CD4-positive, CD25-positive, alpha-beta regulatory T cell (primary cell): ENCODE measurements at regions not wholly inside any gene's neighbourhood (a gene's known extent, or its start where the extent isn't known, plus 50 kb on each side); places are given as distances from the start of the nearest gene placed in this dataset.
A peak's percentile ranks its signal among the peaks of the same experiment; 100 is the strongest.

Source experiments
- ATAC-seq, 2 donors: fragments of 150-1000 bp; cut with Tn5 transposase; one replicate each; pipeline ENCODE4 v1.10.0; 2021; ENCODE audit warnings: low read depth in 2 of 2, moderate number of reproducible peaks in 2 of 2, moderate library complexity in 1 of 2
- DNase-seq, 3 donors: peaks; one replicate each; pipeline versions ENCODE4 v3.0.0 to v3.0.0-alpha.2; 2012 to 2022; ENCODE audit warnings: mixed read lengths in 1 of 3
- H3K27ac ChIP-seq: one replicate; pipeline ENCODE4 v1.7.0; 2013; ENCODE audit warnings: mild to moderate bottlenecking, low read length; ENCODE audit not compliant: insufficient read depth, poor library complexity, severe bottlenecking
- H3K27me3 ChIP-seq: one replicate; pipeline ENCODE4 v1.7.0; 2013; ENCODE audit warnings: low read length; ENCODE audit not compliant: control insufficient read depth, insufficient read depth
- H3K36me3 ChIP-seq: one replicate; pipeline ENCODE4 v1.7.0; 2013; ENCODE audit warnings: mild to moderate bottlenecking, low read length, moderate library complexity; ENCODE audit not compliant: control insufficient read depth, insufficient read depth
- H3K4me1 ChIP-seq: 2 replicates; pipeline ENCODE4 v1.7.0; 2013; ENCODE audit warnings: mild to moderate bottlenecking, low read length; ENCODE audit not compliant: insufficient read depth, control insufficient read depth, poor library complexity, severe bottlenecking
- H3K4me3 ChIP-seq: one replicate; pipeline ENCODE4 v1.7.0; 2013; ENCODE audit warnings: low read depth, mild to moderate bottlenecking, low read length, moderate library complexity
- H3K9me3 ChIP-seq, 2 experiments: 1 replicate in 1 of 2; 2 replicates in 1 of 2; pipeline ENCODE4 v1.7.0; 2013; ENCODE audit warnings: low read length in 2 of 2, mild to moderate bottlenecking in 1 of 2, moderate library complexity in 1 of 2; ENCODE audit not compliant: control insufficient read depth in 2 of 2
- H3K27ac Mint-ChIP-seq, 3 donors: one replicate each; pipeline ENCODE4 v1.8.0; 2020 to 2022; ENCODE audit warnings: mild to moderate bottlenecking in 3 of 3, mixed read lengths in 3 of 3, moderate library complexity in 2 of 3
- H3K27me3 Mint-ChIP-seq: one replicate; pipeline ENCODE4 v1.8.0; 2022; ENCODE audit warnings: mild to moderate bottlenecking, mixed read lengths
- H3K36me3 Mint-ChIP-seq: one replicate; pipeline ENCODE4 v1.8.0; 2020; ENCODE audit warnings: mixed read lengths
- H3K4me1 Mint-ChIP-seq, 4 donors: one replicate each; pipeline ENCODE4 v1.8.0; 2020 to 2022; ENCODE audit warnings: mixed read lengths in 4 of 4, mild to moderate bottlenecking in 1 of 4
- H3K4me3 Mint-ChIP-seq, 4 donors: one replicate each; pipeline ENCODE4 v1.8.0; 2020 to 2022; ENCODE audit warnings: mild to moderate bottlenecking in 4 of 4, mixed read lengths in 4 of 4, moderate library complexity in 3 of 4
- H3K9me3 Mint-ChIP-seq, 7 donors: one replicate each; pipeline ENCODE4 v1.8.0; 2020 to 2022; ENCODE audit warnings: mixed read lengths in 7 of 7, mild to moderate bottlenecking in 3 of 7, moderate library complexity in 2 of 7

- ATAC-seq: no peak
- Mint-ChIP-seq H3K27me3 (peaks cover 35% of the 10 kb centered on the region), H3K4me3 (no peak overlapping the region)
Observed at GRCh38 chr7:12110425-12110824, 100.7 kb upstream of the TMEM106B start.

GRCh38 chr7:12111422-12112405, 99.4 kb upstream of the TMEM106B start:
- Mint-ChIP-seq H3K9me3 (peaks cover 0 to 4% (median 0%) of the 10 kb centered on the region in 7 donors), H3K27ac (no peak overlapping the region), H3K4me3 (peak overlapping the region in 2 of 4 donors; percentile 31 to 73), H3K27me3 (peaks cover 39% of the 10 kb centered on the region), H3K36me3 (no peaks in the 10 kb centered on the region), H3K4me1 (no peaks in the 10 kb centered on the region)
- Histone ChIP-seq H3K4me1 (no peaks in the 10 kb centered on the region), H3K27ac (no peak overlapping the region), H3K4me3 (no peak overlapping the region), H3K9me3 (no peaks in the 10 kb centered on the region), H3K36me3 (no peaks in the 10 kb centered on the region), H3K27me3 (peaks cover 19% of the 10 kb centered on the region)
- DNase-seq (no peak), ATAC-seq (no peak)

More at GRCh38 chr7:12110425-12110824, 100.7 kb upstream of the TMEM106B start:
- Histone ChIP-seq H3K36me3 (no peaks in the 10 kb centered on the region), H3K4me3 (no peak overlapping the region), H3K9me3 (no peaks in the 10 kb centered on the region), H3K27ac (no peak overlapping the region), H3K27me3 (peaks cover 19% of the 10 kb centered on the region), H3K4me1 (no peaks in the 10 kb centered on the region)
- H3K4me1 Mint-ChIP-seq: no peaks in the 10 kb centered on the region
- no peak overlapping the region for H3K27ac Mint-ChIP-seq
- H3K36me3 Mint-ChIP-seq: no peaks in the 10 kb centered on the region
- DNase-seq: no peak
- H3K9me3 Mint-ChIP-seq: no peaks in the 10 kb centered on the region

DNA sequence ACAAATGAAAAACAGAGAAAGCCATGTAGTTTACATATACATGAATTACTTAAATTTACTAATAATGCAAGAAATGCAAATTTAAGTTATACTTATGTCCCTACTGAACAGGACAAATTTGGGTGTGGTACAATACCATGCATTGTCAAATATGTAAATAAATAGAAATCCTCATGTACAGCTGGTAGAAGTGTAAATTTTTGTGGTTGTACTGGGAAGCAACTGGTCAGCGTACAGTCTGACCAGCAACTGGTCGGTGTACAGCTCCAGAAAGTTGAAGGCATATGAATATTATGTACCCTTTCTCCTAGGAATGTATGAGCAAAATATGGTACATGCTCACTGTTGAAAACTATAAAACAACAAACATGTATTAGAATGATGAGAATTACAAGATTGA, 93.9 kb upstream of the TMEM106B start:
- Histone ChIP-seq H3K9me3 (no peaks in the 10 kb centered on the region), H3K27ac (no peak overlapping the region), H3K4me1 (no peaks in the 10 kb centered on the region), H3K4me3 (no peak overlapping the region), H3K27me3 (peaks cover 6% of the 10 kb centered on the region), H3K36me3 (no peaks in the 10 kb centered on the region)
- Mint-ChIP-seq H3K27me3 (peaks cover 21% of the 10 kb centered on the region), H3K4me1 (no peaks in the 10 kb centered on the region), H3K9me3 (peaks cover 0 to 5% (median 0%) of the 10 kb centered on the region in 7 donors), H3K27ac (no peak overlapping the region), H3K4me3 (no peak overlapping the region), H3K36me3 (no peaks in the 10 kb centered on the region)
- no peak for DNase-seq
- ATAC-seq: no peak

GRCh38 chr7:12119620-12120303, 91.3 kb upstream of the TMEM106B start:
- H3K9me3 Mint-ChIP-seq: peaks cover 0 to 8% (median 0%) of the 10 kb centered on the region in 7 donors

DNA sequence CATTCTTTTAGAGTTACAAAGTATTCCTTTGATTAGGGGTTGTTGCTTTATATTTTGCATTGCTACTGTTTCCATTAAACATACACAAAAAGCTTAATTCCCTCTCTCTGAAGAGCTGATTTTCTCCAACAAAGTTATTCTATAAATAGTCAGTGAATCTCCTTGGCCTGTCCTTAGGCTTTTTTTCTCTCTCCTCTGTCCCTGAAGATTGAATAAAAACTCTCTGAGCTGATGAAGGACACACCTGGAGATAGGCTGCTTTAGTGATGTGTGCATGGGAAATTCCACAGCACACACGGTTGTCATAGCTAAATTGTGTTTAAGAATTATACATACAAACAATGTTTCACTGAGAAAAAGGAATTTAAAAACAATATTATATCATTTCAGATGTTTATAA, 90.5 kb upstream of the TMEM106B start:
- Mint-ChIP-seq H3K27me3 (peaks cover 4% of the 10 kb centered on the region), H3K9me3 (peaks cover 0 to 8% (median 0%) of the 10 kb centered on the region in 7 donors)

More at GRCh38 chr7:12119620-12120303, 91.3 kb upstream of the TMEM106B start:
- Histone ChIP-seq H3K36me3 (no peaks in the 10 kb centered on the region), H3K27ac (no peak overlapping the region), H3K4me3 (no peak overlapping the region), H3K9me3 (no peaks in the 10 kb centered on the region), H3K27me3 (peaks cover 1% of the 10 kb centered on the region), H3K4me1 (no peaks in the 10 kb centered on the region)
- H3K4me1 Mint-ChIP-seq: no peaks in the 10 kb centered on the region
- DNase-seq (no peak), ATAC-seq (no peak)
- no peaks in the 10 kb centered on the region for H3K36me3 Mint-ChIP-seq
- no peak overlapping the region for H3K4me3 Mint-ChIP-seq
- no peak overlapping the region for H3K27ac Mint-ChIP-seq
- H3K27me3 Mint-ChIP-seq: peaks cover 4% of the 10 kb centered on the region

GRCh38 chr7:12123172-12123571, 87.9 kb upstream of the TMEM106B start:
- H3K9me3 ChIP-seq: no peaks in the 10 kb centered on the region
- no peak overlapping the region for H3K4me3 ChIP-seq
- H3K4me3 Mint-ChIP-seq: no peak overlapping the region
- no peaks in the 10 kb centered on the region for H3K27me3 Mint-ChIP-seq
- H3K27ac Mint-ChIP-seq: no peak overlapping the region
- H3K36me3 ChIP-seq: no peaks in the 10 kb centered on the region
- H3K4me1 ChIP-seq: no peaks in the 10 kb centered on the region
- H3K36me3 Mint-ChIP-seq: no peaks in the 10 kb centered on the region
- H3K27ac ChIP-seq: no peak overlapping the region
- H3K27me3 ChIP-seq: peaks cover 8% of the 10 kb centered on the region
- H3K4me1 Mint-ChIP-seq: no peaks in the 10 kb centered on the region
- DNase-seq (no peak), ATAC-seq (no peak)
- peaks cover 0 to 5% (median 0%) of the 10 kb centered on the region in 7 donors for H3K9me3 Mint-ChIP-seq

More for the DNA sequence above, 90.5 kb upstream of the TMEM106B start:
- Histone ChIP-seq H3K4me1 (no peaks in the 10 kb centered on the region), H3K4me3 (no peak overlapping the region), H3K9me3 (no peaks in the 10 kb centered on the region), H3K27me3 (peaks cover 4% of the 10 kb centered on the region), H3K36me3 (no peaks in the 10 kb centered on the region), H3K27ac (no peak overlapping the region)
- DNase-seq (no peak), ATAC-seq (no peak)
- Mint-ChIP-seq H3K4me1 (no peaks in the 10 kb centered on the region), H3K4me3 (no peak overlapping the region), H3K36me3 (no peaks in the 10 kb centered on the region), H3K27ac (no peak overlapping the region)

GRCh38 chr7:12124028-12124427, 87.1 kb upstream of the TMEM106B start:
- Mint-ChIP-seq H3K27me3 (no peaks in the 10 kb centered on the region), H3K4me1 (no peaks in the 10 kb centered on the region), H3K36me3 (no peaks in the 10 kb centered on the region), H3K9me3 (peaks cover 0 to 5% (median 0%) of the 10 kb centered on the region in 7 donors), H3K27ac (no peak overlapping the region), H3K4me3 (no peak overlapping the region)
- Histone ChIP-seq H3K27me3 (peaks cover 8% of the 10 kb centered on the region), H3K4me3 (no peak overlapping the region), H3K9me3 (no peaks in the 10 kb centered on the region), H3K4me1 (no peaks in the 10 kb centered on the region), H3K36me3 (no peaks in the 10 kb centered on the region), H3K27ac (no peak overlapping the region)
- DNase-seq (no peak), ATAC-seq (no peak)
